Mesenchymal stem cell (in vitro differentiated cells and primary cell): ENCODE measurements at regions not wholly inside any gene's neighbourhood (a gene's known extent, or its start where the extent isn't known, plus 50 kb on each side); places are given as distances from the start of the nearest gene placed in this dataset.

Experiments used
- DNase-seq: peaks from one replicate; pipeline ENCODE4 v3.0.0-alpha.2; 2013
- H2AFZ ChIP-seq: one replicate; pipeline ENCODE4 v1.6.1; 2013; ENCODE audit warnings: low read depth, mild to moderate bottlenecking, control low read depth, inconsistent platforms, low read length, moderate library complexity
- H2AK5ac ChIP-seq: 2 replicates; pipeline ENCODE4 v1.6.1; 2013; ENCODE audit warnings: low read length, moderate library complexity, mild to moderate bottlenecking, inconsistent platforms; ENCODE audit not compliant: severe bottlenecking
- H2BK120ac ChIP-seq: one replicate; pipeline ENCODE4 v1.6.1; 2013; ENCODE audit warnings: low read depth, mild to moderate bottlenecking, inconsistent platforms, low read length, moderate library complexity
- H2BK12ac ChIP-seq, 2 experiments: one replicate each; pipeline ENCODE4 v1.6.1; 2013; ENCODE audit warnings: inconsistent platforms in 2 of 2, low read length in 2 of 2, mild to moderate bottlenecking in 2 of 2, moderate library complexity in 2 of 2, control low read depth in 1 of 2
- H2BK15ac ChIP-seq: one replicate; pipeline ENCODE4 v1.6.1; 2013; ENCODE audit warnings: mild to moderate bottlenecking, low read depth, inconsistent platforms; ENCODE audit not compliant: poor library complexity, severe bottlenecking
- H2BK5ac ChIP-seq: 2 replicates; pipeline ENCODE4 v1.6.1; 2013; ENCODE audit warnings: low read depth, mild to moderate bottlenecking, low read length, control low read depth, inconsistent platforms; ENCODE audit not compliant: poor library complexity, severe bottlenecking
- H3K14ac ChIP-seq, 2 experiments: one replicate each; pipeline ENCODE4 v1.6.1; 2013; ENCODE audit warnings: inconsistent platforms in 2 of 2, low read length in 2 of 2, control low read depth in 1 of 2, mild to moderate bottlenecking in 1 of 2, moderate library complexity in 1 of 2
- H3K18ac ChIP-seq, 2 experiments: one replicate each; pipeline ENCODE4 v1.6.1; 2013; ENCODE audit warnings: inconsistent platforms in 2 of 2, low read length in 2 of 2, control low read depth in 1 of 2, low read depth in 1 of 2, mild to moderate bottlenecking in 1 of 2
- H3K23ac ChIP-seq, 2 experiments: one replicate each; pipeline ENCODE4 v1.6.1; 2013; ENCODE audit warnings: inconsistent platforms in 2 of 2, low read length in 2 of 2, mild to moderate bottlenecking in 2 of 2, moderate library complexity in 2 of 2, control low read depth in 1 of 2
- H3K27ac ChIP-seq: 2 replicates; pipeline ENCODE4 v1.5.1; 2013; ENCODE audit warnings: mild to moderate bottlenecking, moderate library complexity, low read length, control low read depth, inconsistent platforms; ENCODE audit not compliant: poor library complexity, severe bottlenecking
- H3K27me3 ChIP-seq, 2 experiments: 2 replicates each; pipeline versions ENCODE4 v1.6.1 to v1.7.0; 2013; ENCODE audit warnings: low read length in 2 of 2, mild to moderate bottlenecking in 2 of 2, moderate library complexity in 2 of 2, control low read depth in 1 of 2, inconsistent platforms in 1 of 2; ENCODE audit not compliant: control insufficient read depth in 1 of 2, insufficient read depth in 1 of 2
- H3K36me3 ChIP-seq, 2 experiments: 2 replicates each; pipeline versions ENCODE4 v1.6.1 to v1.7.0; 2013; ENCODE audit warnings: low read length in 2 of 2, control low read depth in 1 of 2, inconsistent platforms in 1 of 2, low read depth in 1 of 2, mild to moderate bottlenecking in 1 of 2; ENCODE audit not compliant: insufficient read depth in 2 of 2, control insufficient read depth in 1 of 2
- H3K4ac ChIP-seq, 2 experiments: one replicate each; pipeline ENCODE4 v1.6.1; 2013; ENCODE audit warnings: inconsistent platforms in 2 of 2, low read length in 2 of 2, mild to moderate bottlenecking in 2 of 2, moderate library complexity in 2 of 2, control low read depth in 1 of 2, low read depth in 1 of 2
- H3K4me1 ChIP-seq: 2 replicates; pipeline ENCODE4 v1.6.1; 2013; ENCODE audit warnings: low read depth, low read length, control low read depth; ENCODE audit not compliant: control insufficient read depth, insufficient read depth
- H3K4me2 ChIP-seq: 2 replicates; pipeline ENCODE4 v1.6.1; 2013; ENCODE audit warnings: low read length, mild to moderate bottlenecking, inconsistent platforms; ENCODE audit not compliant: poor library complexity, severe bottlenecking
- H3K4me3 ChIP-seq, 2 experiments: 2 replicates each; pipeline versions ENCODE4 v1.5.1 to v1.7.0; 2013; ENCODE audit warnings: low read length in 2 of 2, mild to moderate bottlenecking in 2 of 2, control low read depth in 1 of 2, low read depth in 1 of 2; ENCODE audit not compliant: insufficient read depth in 1 of 2
- H3K79me1 ChIP-seq: replicated peaks from 2 replicates; pipeline ENCODE4 v1.6.1; 2013; ENCODE audit warnings: mild to moderate bottlenecking, control low read depth, low read length, inconsistent platforms; ENCODE audit not compliant: poor library complexity, severe bottlenecking
- H3K9ac ChIP-seq: 2 replicates; pipeline ENCODE4 v1.7.0; 2013; ENCODE audit warnings: mild to moderate bottlenecking, low read length, moderate library complexity
- H3K9me3 ChIP-seq: 2 replicates; pipeline ENCODE4 v1.7.0; 2013; ENCODE audit warnings: mild to moderate bottlenecking, low read length; ENCODE audit not compliant: control insufficient read depth
- H4K8ac ChIP-seq: one replicate; pipeline ENCODE4 v1.6.1; 2013; ENCODE audit warnings: inconsistent platforms, mild to moderate bottlenecking, low read length, moderate library complexity
- H4K91ac ChIP-seq: one replicate; pipeline ENCODE4 v1.6.1; 2013; ENCODE audit warnings: mild to moderate bottlenecking, low read length, inconsistent platforms
- WGBS: methylation state at CpG from one replicate; pipeline ENCODE4 v1.1.7; 2013; ENCODE audit warnings: mixed read lengths; 5-methylcytosine and 5-hydroxymethylcytosine counted together

DNA sequence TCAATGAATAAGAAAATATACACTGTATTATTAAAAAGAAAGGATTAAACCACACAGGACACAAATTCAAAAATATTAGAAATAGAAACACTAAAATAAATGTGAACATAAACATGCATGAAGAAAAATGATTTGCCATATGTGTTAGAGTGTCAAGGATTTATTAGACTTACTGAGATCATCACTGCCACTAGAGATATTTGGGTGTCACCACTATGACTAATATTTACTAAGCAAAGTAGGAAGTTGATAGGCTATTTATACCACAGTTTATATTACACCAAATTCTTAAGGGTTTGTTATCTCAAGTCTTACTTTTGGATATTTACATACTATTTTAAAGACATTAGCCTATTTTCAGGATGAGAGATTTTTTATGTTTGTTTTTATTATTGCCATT lies 575.0 kb upstream of the SGO1 start:
- Histone ChIP-seq H3K18ac (no peak overlapping the region), H4K91ac (no peak overlapping the region), H2BK12ac (no peak overlapping the region), H2AFZ (no peak overlapping the region), H2BK15ac (no peak overlapping the region), H3K9me3 (no peaks in the 10 kb centered on the region), H3K4me1 (no peaks in the 10 kb centered on the region), H2AK5ac (no peak overlapping the region), H3K4ac (no peak overlapping the region), H3K9ac (no peak overlapping the region), H3K36me3 (no peaks in the 10 kb centered on the region), H3K23ac (no peak overlapping the region), H3K14ac (no peak overlapping the region), H3K27ac (no peak overlapping the region), H3K4me2 (no peak overlapping the region), H3K27me3 (no peaks in the 10 kb centered on the region), H3K79me1 (no peaks in the 10 kb centered on the region), H2BK5ac (no peak overlapping the region), H3K4me3 (no peak overlapping the region), H4K8ac (no peak overlapping the region), H2BK120ac (no peak overlapping the region)
- peak; percentile 24 for DNase-seq

DNA sequence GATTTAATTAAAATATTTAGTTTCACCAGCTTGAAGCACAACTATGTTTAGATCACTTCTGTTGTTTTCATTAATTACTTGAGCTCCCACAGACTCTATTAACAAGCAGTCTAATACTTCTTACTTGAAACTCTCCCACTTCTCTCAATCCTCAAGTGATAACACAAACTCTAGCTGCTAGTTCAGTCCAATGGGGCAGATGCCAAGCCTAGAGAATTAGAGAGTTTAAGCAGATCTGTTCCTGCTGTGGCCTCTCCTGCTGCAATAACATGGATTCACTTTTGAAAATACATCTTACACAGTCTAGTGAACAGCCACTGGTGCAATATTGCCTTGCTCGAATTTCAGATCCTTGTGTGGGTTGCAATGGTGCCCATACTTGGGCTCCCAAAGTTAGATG lies 566.4 kb upstream of the SGO1 start:
- Histone ChIP-seq H2BK12ac (no peak overlapping the region), H3K9ac (no peak overlapping the region), H4K91ac (no peak overlapping the region), H3K4me2 (no peak overlapping the region), H3K36me3 (no peaks in the 10 kb centered on the region), H3K23ac (no peak overlapping the region), H4K8ac (no peak overlapping the region), H2AFZ (no peak overlapping the region), H3K27ac (no peak overlapping the region), H3K14ac (no peak overlapping the region), H3K18ac (no peak overlapping the region), H3K9me3 (no peaks in the 10 kb centered on the region), H2BK120ac (no peak overlapping the region), H2BK5ac (no peak overlapping the region), H3K4me3 (no peak overlapping the region), H3K4me1 (no peaks in the 10 kb centered on the region), H3K79me1 (no peaks in the 10 kb centered on the region), H3K4ac (no peak overlapping the region), H2BK15ac (no peak overlapping the region), H2AK5ac (no peak overlapping the region), H3K27me3 (no peaks in the 10 kb centered on the region)
- WGBS = 45% methylated on average over 1 of the region's 1 CpG
- DNase-seq = no peak

DNA sequence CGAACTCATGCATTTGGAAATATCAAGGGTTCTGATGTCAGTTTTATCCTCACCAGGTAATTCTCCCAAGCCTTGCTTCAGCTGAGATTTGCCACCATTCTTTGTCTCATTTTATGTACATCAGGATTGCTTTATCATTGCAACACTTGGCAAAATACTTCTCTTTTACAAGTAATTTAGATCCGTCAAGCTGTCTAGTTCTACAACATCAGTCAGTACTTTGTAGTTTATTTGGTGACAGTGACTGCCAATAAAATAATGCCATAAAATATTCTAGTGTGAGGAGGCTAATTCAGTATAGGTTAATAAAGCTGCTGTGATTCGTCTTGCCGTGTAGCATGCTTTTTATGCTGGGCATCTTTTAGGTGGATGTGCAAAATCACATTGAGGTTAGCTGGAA lies 565.3 kb upstream of the SGO1 start:
- Histone ChIP-seq H2BK120ac (no peak overlapping the region), H2AK5ac (no peak overlapping the region), H3K4me2 (no peak overlapping the region), H3K27ac (no peak overlapping the region), H3K36me3 (no peaks in the 10 kb centered on the region), H2BK15ac (no peak overlapping the region), H3K14ac (no peak overlapping the region), H4K91ac (no peak overlapping the region), H3K27me3 (no peaks in the 10 kb centered on the region), H3K18ac (no peak overlapping the region), H4K8ac (no peak overlapping the region), H2BK5ac (no peak overlapping the region), H3K23ac (no peak overlapping the region), H3K79me1 (no peaks in the 10 kb centered on the region), H3K4me1 (no peaks in the 10 kb centered on the region), H2AFZ (no peak overlapping the region), H3K4ac (no peak overlapping the region), H3K4me3 (no peak overlapping the region), H3K9ac (no peak overlapping the region), H2BK12ac (no peak overlapping the region), H3K9me3 (no peaks in the 10 kb centered on the region)
- 67% methylated on average over 3 of the region's 4 CpGs for WGBS
- no peak for DNase-seq

DNA sequence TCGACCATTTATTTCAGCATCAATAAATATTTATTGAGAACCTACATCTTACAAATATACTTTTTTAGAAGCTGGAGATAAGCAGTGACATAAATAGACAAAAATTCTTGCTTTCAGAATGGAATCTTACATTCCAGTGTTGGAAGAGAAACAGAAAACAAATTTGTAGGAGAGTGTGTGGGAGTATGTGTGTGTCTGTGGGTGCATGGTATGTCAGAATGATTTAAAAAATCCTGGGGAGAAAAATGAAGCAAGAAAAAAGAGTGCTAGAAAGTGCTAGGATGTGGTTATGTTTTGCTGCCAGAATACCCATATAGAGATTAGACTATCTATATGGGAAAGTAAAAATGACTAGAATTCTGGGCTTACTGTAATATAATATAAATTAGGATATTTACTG lies 561.7 kb upstream of the SGO1 start:
- Histone ChIP-seq H3K79me1 (no peaks in the 10 kb centered on the region), H3K27ac (no peak overlapping the region), H2AK5ac (no peak overlapping the region), H2BK12ac (no peak overlapping the region), H3K4me3 (no peak overlapping the region), H2BK5ac (no peak overlapping the region), H3K9ac (no peak overlapping the region), H3K27me3 (no peaks in the 10 kb centered on the region), H2AFZ (no peak overlapping the region), H3K4me2 (no peak overlapping the region), H4K8ac (no peak overlapping the region), H3K18ac (no peak overlapping the region), H2BK120ac (no peak overlapping the region), H3K4ac (no peak overlapping the region), H3K4me1 (no peaks in the 10 kb centered on the region), H2BK15ac (no peak overlapping the region), H3K9me3 (no peaks in the 10 kb centered on the region), H4K91ac (no peak overlapping the region), H3K14ac (no peak overlapping the region), H3K23ac (no peak overlapping the region), H3K36me3 (no peaks in the 10 kb centered on the region)
- WGBS = no CpG with 5 or more reads among the region's 1 CpG
- DNase-seq = no peak
